ENCODE measurements at regions not wholly inside any gene's neighbourhood (a gene's known extent, or its start where the extent isn't known, plus 50 kb on each side); places are given as distances from the start of the nearest gene placed in this dataset.

- Mint-ChIP-seq H3K4me1 (ENCODE audit: low read depth) (no peaks in the 10 kb centered on the region), H3K9me3 (ENCODE audit: low read depth) (peaks cover 2% of the 10 kb centered on the region), H3K27ac (no peak overlapping the region), H3K27me3 (peaks cover 4% of the 10 kb centered on the region), H3K36me3 (ENCODE audit: insufficient read depth) (no peaks in the 10 kb centered on the region), H3K4me3 (ENCODE audit: low read depth) (no peak overlapping the region)
- no peak for DNase-seq (ENCODE audit: low spot score, unreplicated experiment)
- TF ChIP-seq CTCF (IDR thresholded peaks at IDR 0.05; ENCODE audit: unreplicated experiment), result no peak
Observed at GRCh38 chr7:41808541-41808940, 105.7 kb upstream of the INHBA start.

GRCh38 chr7:41803569-41803968 is 100.7 kb upstream of the INHBA start:
- Mint-ChIP-seq H3K4me3 (ENCODE audit: low read depth) (no peak overlapping the region), H3K27ac (no peak overlapping the region), H3K27me3 (no peaks in the 10 kb centered on the region), H3K9me3 (ENCODE audit: low read depth) (peaks cover 2% of the 10 kb centered on the region), H3K4me1 (ENCODE audit: low read depth) (no peaks in the 10 kb centered on the region), H3K36me3 (ENCODE audit: insufficient read depth) (no peaks in the 10 kb centered on the region)
- TF ChIP-seq CTCF (IDR thresholded peaks at IDR 0.05; ENCODE audit: unreplicated experiment), result no peak
- no peak for DNase-seq (ENCODE audit: low spot score, unreplicated experiment)

- H3K36me3 Mint-ChIP-seq (ENCODE audit: insufficient read depth), result no peaks in the 10 kb centered on the region
- no peaks in the 10 kb centered on the region for H3K4me1 Mint-ChIP-seq (ENCODE audit: low read depth)
- no peak overlapping the region for H3K27ac Mint-ChIP-seq
- H3K27me3 Mint-ChIP-seq, result no peaks in the 10 kb centered on the region
- DNase-seq (ENCODE audit: low spot score, unreplicated experiment), result no peak
- no peak for TF ChIP-seq CTCF (IDR thresholded peaks at IDR 0.05; ENCODE audit: unreplicated experiment)
- H3K9me3 Mint-ChIP-seq (ENCODE audit: low read depth), result no peaks in the 10 kb centered on the region
- H3K4me3 Mint-ChIP-seq (ENCODE audit: low read depth), result no peak overlapping the region
Observed at GRCh38 chr7:41796331-41796730, 93.4 kb upstream of the INHBA start.

GRCh38 chr7:41795276-41795833 is 92.5 kb upstream of the INHBA start:
- no peak overlapping the region for H3K27ac Mint-ChIP-seq
- no peak for TF ChIP-seq CTCF (IDR thresholded peaks at IDR 0.05; ENCODE audit: unreplicated experiment)
- DNase-seq (ENCODE audit: low spot score, unreplicated experiment), result no peak

GRCh38 chr7:41793556-41793955 is 90.7 kb upstream of the INHBA start:
- Mint-ChIP-seq H3K36me3 (ENCODE audit: insufficient read depth) (no peaks in the 10 kb centered on the region), H3K9me3 (ENCODE audit: low read depth) (no peaks in the 10 kb centered on the region), H3K27ac (no peak overlapping the region), H3K4me1 (ENCODE audit: low read depth) (no peaks in the 10 kb centered on the region), H3K27me3 (no peaks in the 10 kb centered on the region), H3K4me3 (ENCODE audit: low read depth) (no peak overlapping the region)
- no peak for TF ChIP-seq CTCF (IDR thresholded peaks at IDR 0.05; ENCODE audit: unreplicated experiment)
- DNase-seq (ENCODE audit: low spot score, unreplicated experiment), result no peak

More at GRCh38 chr7:41795276-41795833, 92.5 kb upstream of the INHBA start:
- H3K36me3 Mint-ChIP-seq (ENCODE audit: insufficient read depth), result no peaks in the 10 kb centered on the region
- no peak overlapping the region for H3K4me3 Mint-ChIP-seq (ENCODE audit: low read depth)
- no peaks in the 10 kb centered on the region for H3K9me3 Mint-ChIP-seq (ENCODE audit: low read depth)
- no peaks in the 10 kb centered on the region for H3K4me1 Mint-ChIP-seq (ENCODE audit: low read depth)
- no peaks in the 10 kb centered on the region for H3K27me3 Mint-ChIP-seq

Data from progenitor cell of endocrine pancreas (in vitro differentiated cells).